NCI-H1048 (cell line): ENCODE measurements at regions not wholly inside any gene's neighbourhood (a gene's known extent, or its start where the extent isn't known, plus 50 kb on each side); places are given as distances from the start of the nearest gene placed in this dataset.
"Not testable (repeated sequence)": the region's sequence is repeated elsewhere in the genome, so short reads cannot be mapped to it uniquely, and the experiment has no call there.

Experiments used
- DNase-seq: peaks from one replicate; lab custom pipeline; 2025; lab: John Stamatoyannopoulos, UW

GRCh38 chr19:27889156-27889555, 1323.8 kb downstream of the UQCRFS1 start:
- no peak for DNase-seq

GRCh38 chr19:27887946-27888345, 1325.0 kb downstream of the UQCRFS1 start:
- DNase-seq, result no peak

- no peak for DNase-seq
Measured at GRCh38 chr19:27885359-27885758, 1327.6 kb downstream of the UQCRFS1 start.

GRCh38 chr19:27884376-27884775, 1328.6 kb downstream of the UQCRFS1 start:
- no peak for DNase-seq

- no peak for DNase-seq
Measured at GRCh38 chr19:27881213-27881612, 1331.7 kb downstream of the UQCRFS1 start.

GRCh38 chr19:27876976-27877512, 1335.9 kb downstream of the UQCRFS1 start:
- no peak for DNase-seq

- DNase-seq, result no peak
Measured at GRCh38 chr19:27876489-27876888, 1336.5 kb downstream of the UQCRFS1 start.

GRCh38 chr19:27872370-27872769, 1340.6 kb downstream of the UQCRFS1 start:
- DNase-seq, result no peak

GRCh38 chr19:27870293-27870692, 1342.7 kb downstream of the UQCRFS1 start:
- no peak for DNase-seq

- no peak for DNase-seq
Measured at GRCh38 chr19:27868007-27868406, 1344.9 kb downstream of the UQCRFS1 start.

GRCh38 chr19:27865927-27866777, 1346.8 kb downstream of the UQCRFS1 start:
- no peak for DNase-seq

- DNase-seq, result no peak
Measured at GRCh38 chr19:27861411-27861975, 1351.5 kb downstream of the UQCRFS1 start.

- no peak for DNase-seq
Measured at GRCh38 chr19:27860309-27860934, 1352.5 kb downstream of the UQCRFS1 start.

GRCh38 chr19:27859689-27860088, 1353.3 kb downstream of the UQCRFS1 start:
- no peak for DNase-seq

GRCh38 chr19:27858981-27859581, 1353.9 kb downstream of the UQCRFS1 start:
- DNase-seq, result no peak

- not testable (repeated sequence) for DNase-seq
Measured at GRCh38 chr19:27852931-27853330, 1360.0 kb downstream of the UQCRFS1 start.

- DNase-seq, result no peak
Measured at GRCh38 chr19:27851543-27852060, 1361.3 kb downstream of the UQCRFS1 start.

- DNase-seq, result no peak
Measured at GRCh38 chr19:27851002-27851481, 1361.9 kb downstream of the UQCRFS1 start.

- DNase-seq, result no peak
Measured at GRCh38 chr19:27846944-27847343, 1366.0 kb downstream of the UQCRFS1 start.

GRCh38 chr19:27844261-27844660, 1368.7 kb downstream of the UQCRFS1 start:
- DNase-seq, result no peak

GRCh38 chr19:27843861-27844260, 1369.1 kb downstream of the UQCRFS1 start:
- no peak for DNase-seq

GRCh38 chr19:27833031-27833430, 1379.9 kb downstream of the UQCRFS1 start:
- DNase-seq, result no peak
